Erythroblast (primary cell): ENCODE measurements at regions not wholly inside any gene's neighbourhood (a gene's known extent, or its start where the extent isn't known, plus 50 kb on each side); places are given as distances from the start of the nearest gene placed in this dataset.

Experiments used
- GATA1 ChIP-seq: IDR thresholded peaks from 2 replicates; pipeline ENCODE4 v1.6.1; 2011; ENCODE audit warnings: low read depth, mild to moderate bottlenecking, control low read depth, low read length, moderate library complexity
- POLR2A ChIP-seq: IDR thresholded peaks from 2 replicates; pipeline ENCODE4 v1.6.1; 2011; ENCODE audit warnings: mild to moderate bottlenecking, low read length

- TF ChIP-seq POLR2A: no peak
- TF ChIP-seq GATA1: no peak
Observed at GRCh38 chr5:61731267-61731945, 399.3 kb downstream of the ZSWIM6 start.
